HG02884 (cell line): ENCODE measurements at regions not wholly inside any gene's neighbourhood (a gene's known extent, or its start where the extent isn't known, plus 50 kb on each side); places are given as distances from the start of the nearest gene placed in this dataset.
A peak's percentile ranks its signal among the peaks of the same experiment; 100 is the strongest.

Experiments
- ATAC-seq: cut with Tn5 transposase; IDR thresholded peaks from one replicate; pipeline ENCODE4 v1.9.1; 2021; ENCODE audit warnings: mild to moderate bottlenecking, moderate library complexity; ENCODE audit not compliant: unreplicated experiment

DNA sequence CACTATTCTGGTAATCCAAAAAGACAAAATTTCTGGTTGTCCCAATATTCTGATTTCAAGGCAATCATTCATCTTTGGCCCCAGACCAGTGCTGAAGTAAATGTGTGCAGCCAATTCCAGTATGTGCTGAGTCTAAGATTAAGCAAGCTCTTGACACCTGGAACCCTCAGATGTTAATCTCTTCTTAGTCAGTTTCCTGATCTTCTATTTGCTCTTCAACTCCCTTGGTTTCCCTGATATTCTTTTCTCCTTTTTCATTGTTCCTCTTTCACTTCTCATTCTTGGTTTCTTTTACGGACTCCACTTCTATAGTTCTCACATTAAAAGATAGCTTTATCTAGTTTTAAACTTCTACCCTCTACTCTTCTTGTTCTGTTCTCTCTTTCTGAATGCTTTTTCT, 445.7 kb upstream of the FANCL start:
- peak; percentile 45 for ATAC-seq

DNA sequence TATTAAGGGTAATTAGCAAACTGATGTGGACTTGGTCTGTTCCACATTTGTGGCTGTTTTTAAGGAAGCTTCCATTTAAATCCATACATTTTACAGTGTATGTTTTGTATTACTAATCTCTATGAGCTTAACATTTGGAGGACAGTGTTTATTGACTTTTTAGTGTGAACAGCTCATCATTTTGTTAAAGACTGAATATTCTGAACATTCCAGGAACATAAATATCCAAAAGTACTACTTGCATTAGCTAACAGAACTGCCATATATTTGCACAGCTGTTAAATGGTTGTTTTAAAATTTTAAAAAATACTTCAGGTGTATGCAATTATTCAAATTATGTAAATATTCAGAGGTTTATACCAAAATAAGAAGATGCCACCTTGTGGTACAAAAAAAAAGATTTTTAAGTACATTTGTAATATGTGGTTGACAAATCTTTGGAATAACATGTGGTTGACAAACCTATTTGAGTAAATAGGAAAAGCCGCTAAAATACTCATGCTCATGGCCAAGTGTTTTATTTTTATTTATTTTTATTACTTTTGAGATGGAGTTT, 439.7 kb upstream of the FANCL start:
- ATAC-seq: no peak

DNA sequence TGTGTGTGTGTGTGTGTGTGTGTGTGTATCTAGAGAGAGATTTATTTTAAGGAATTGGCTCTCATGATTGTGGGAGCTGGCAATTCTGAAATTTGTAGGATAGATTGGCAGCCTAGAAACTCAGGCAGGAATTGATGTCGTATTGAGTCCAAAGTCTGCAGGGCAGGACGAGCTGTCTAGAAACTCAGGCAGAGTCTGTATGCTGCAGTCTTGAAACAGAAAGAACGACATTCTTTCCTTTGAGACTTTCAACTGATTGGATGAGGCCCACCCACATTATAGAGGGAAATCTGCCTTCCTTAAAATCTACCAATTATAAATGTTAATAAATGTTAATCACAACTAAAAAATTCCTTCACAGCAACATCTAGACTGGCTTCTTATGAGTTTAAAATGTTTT, 436.6 kb upstream of the FANCL start:
- ATAC-seq: no peak

DNA sequence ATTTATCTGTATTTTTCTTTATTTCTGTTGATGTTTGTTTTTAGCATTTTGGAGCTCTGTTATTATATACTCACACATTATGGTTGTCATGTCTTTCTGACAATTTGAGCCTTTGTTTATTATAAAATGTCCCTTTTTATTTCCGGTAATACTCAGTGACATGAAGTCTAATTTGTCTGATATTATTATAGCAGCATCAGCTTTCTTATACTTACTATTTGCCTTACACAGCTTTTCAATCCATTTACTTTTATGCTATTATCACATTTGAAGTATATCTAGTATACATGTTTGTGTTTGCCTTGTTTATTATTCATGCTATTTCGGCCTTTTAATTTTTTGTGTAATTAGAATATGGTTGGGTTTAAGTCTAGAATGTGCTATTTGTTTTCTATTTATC, 430.6 kb upstream of the FANCL start:
- ATAC-seq: no peak

DNA sequence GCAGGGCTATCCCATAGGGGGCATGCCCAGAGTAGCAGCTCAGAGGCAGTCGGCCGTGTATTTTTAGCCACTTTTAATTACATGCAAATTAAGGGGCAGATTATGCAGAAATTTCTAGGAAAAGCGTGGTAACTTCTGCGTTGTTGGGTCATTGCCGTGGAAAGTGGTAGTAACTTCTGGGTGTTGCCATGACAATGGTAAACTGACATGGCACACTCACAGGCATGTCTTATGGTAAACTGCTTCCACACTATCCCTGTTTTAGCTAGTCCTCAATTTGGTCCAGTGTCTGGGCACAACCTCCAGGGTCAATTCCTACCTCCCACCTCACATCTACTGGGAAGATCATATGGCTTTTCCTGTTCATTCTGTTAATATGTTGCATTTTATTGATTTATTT, 428.9 kb upstream of the FANCL start:
- no peak for ATAC-seq

DNA sequence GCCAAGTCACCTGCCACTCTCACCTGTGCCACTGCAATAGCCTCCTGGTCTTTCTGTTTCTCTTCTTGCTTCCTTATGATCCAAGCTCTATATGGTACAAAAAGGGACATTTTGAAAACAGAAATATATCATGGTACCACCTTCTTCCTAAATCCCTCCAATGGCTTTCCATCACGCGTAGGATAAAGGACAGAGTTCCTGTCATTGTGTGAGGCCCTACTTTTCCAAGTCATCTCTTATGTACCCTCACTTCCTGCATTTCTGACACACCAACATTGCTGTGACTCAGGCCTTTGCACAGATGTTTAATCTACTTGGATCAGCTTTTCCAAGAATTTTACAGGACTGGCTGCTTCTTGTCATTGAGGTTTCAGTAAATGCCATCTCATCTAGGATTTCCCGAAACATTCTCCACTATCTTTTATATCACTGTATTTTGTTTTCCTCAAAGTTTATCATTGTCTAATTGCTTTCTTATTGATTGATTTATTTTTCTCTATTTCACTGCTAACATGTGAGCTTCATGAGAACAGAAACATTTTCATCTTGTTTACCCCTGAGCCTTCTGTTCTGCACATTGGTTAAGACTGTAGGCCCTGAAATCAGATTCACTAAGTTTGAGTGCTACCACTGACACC, 426.1 kb upstream of the FANCL start:
- no peak for ATAC-seq

DNA sequence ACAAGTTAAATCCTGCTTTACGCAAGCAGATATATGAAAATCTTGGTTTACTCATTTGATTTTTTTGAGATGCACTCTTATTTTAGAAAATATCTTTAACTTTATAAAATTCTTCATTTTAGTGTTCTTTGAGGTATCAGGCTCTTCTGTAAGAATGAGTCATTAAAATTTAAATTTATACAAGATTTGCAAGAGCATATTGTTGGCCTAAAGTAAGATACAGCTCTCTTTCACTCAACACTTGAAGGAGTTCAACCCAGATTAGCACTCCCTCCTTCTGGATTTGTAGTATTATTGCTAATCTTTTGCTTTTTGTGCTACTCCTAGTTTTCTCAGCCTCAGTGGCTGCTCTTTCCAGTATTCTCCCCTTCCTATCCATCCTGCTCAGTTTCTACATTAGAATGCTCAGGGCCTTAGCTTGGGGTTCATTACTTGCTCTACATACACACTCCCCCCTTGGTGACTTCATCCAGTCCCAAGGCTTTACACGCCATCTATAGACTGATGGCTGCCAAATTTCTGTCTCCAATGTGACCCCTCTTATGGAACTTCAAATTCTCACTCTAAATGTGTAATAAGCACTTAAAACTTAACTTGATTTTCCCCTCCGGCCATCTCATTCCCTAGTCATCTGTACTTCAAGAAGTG, 425.3 kb upstream of the FANCL start:
- no peak for ATAC-seq

DNA sequence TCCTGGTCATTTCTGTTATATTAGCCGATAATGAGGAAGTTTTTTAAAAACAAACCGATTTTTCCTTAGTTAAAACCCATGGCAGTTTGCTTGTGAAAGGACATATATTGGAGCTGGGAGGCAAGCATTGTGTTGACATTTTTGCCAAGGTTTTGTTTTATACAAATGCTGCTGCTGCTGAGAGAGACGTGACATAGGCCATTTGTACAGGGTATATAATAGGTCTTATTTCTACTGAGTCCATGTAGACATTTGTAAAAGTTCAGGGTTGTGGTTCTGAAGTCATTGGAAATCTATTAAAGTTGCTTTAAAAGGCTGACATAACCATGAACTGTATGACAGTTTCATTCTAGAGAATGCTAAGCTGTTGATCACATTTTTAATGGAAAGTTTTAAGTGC, 424.0 kb upstream of the FANCL start:
- ATAC-seq: no peak

DNA sequence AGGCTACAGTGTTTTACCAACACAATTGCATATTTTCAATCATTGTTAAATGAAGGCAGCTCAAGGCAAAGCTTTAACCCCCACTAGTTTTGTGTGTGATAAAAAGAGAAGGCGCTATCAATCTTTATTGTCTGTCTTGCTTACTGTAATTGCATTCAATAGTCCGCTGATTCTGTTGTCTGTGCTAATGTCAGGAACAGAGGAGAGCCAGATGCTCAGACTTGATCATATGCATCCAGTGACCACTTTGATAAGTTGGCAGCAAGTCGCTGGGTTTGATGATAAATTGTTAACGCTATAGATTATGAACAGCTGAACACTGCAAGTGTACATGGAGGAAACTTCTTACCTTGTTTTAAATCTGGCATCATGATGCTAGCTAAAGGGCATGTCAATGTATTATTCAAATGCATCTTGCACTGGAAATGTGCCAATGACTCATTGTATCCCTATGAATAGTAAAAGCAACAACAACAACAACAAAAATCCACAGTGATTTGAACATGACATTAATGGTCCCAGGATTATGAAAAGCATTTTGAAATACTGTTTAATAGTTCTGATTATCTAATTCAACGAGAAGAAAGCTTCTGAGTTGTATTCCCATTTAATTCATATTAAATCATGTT, 423.5 kb upstream of the FANCL start:
- no peak for ATAC-seq

DNA sequence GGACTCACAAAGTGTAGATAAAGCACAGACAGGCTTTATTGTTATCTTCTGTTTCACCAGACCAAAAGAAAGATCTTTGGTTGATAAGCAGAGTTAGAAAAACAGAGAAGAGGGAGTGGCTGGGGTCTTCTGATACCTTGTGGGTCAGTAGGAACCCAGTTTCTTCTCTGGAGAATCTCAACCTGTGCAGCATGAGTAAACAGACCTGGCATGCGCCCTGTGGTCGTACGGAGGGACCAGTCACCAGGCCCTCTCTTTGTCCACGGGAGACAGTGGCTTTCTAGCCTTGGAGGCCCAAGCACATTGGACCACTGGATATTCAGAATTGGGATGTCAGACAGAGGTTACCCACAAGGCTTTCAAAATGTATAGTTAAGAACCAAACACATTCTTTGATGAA, 418.9 kb upstream of the FANCL start:
- ATAC-seq: no peak

DNA sequence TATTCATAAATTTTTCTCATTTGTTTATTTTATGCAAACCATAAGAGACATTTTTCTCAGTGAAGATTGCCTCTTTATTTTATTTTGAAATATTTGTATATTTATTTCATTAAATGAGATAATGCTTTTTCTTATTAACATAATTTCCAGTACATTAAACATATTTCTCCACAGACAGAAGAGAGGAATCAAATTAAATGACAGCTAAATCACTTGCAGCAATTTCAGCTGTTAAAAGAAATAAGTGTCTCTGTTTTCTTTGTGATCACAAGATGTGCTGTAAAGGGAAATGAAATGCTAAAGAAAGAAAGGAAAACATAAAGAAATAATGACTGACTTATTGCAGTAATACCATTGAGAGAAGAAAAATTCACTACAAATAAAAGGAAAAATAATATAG, 414.0 kb upstream of the FANCL start:
- ATAC-seq: no peak

DNA sequence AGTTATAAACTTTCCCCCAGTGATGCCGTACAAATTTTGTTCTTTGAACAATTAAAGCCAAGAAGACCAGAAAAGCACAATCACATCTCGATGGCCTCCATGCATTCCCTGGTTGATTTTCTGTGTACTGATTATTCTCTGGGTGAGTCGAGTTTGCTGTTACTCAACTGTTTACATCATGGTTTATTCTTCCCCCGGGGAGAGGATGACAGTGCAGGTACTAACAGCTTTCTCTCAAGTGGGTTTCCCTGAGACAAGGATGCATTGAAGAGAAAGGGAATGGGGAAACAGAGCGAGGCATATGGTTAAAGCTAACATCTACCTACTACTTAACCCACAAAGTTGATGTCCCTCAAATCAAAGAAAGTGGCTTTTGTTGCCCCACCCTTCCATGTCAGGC, 410.8 kb upstream of the FANCL start:
- ATAC-seq: no peak

DNA sequence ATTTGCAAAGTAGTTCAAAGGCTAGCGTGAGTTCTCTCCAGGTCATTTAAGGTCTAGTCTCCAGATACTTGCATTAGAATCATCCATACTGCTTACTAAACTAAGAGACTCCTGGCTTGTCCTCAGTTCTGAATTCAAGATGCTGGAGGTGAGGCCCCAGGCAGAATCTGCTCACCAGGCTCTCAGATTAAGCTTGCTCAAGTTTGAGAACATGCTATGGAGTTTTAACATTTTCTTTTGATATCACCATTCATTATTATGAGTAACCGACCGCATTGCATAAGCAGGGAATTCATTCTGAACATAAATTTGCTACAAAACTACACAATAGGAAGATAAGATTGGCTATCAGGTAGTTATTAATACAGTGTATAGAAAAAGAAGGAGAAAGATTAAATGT, 409.7 kb upstream of the FANCL start:
- ATAC-seq: no peak

DNA sequence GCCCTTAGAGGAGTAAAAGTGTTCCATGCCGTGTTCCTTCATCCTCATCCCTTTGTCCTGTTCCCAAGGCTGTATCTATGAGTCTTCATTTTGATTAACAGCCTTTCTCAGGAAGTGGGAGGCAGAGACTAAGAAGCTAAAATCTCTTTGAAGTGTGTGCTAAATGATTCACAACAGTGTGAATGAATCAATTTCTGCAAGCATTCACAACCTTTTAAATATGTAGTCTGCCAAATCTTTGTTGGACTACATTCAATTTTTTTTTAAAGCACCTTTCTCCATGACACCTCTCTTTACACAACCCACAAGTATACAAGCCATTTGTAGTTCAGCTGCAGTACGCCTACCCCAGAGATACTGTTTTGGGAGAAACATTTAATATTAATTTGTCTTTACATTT, 408.6 kb upstream of the FANCL start:
- ATAC-seq: no peak

DNA sequence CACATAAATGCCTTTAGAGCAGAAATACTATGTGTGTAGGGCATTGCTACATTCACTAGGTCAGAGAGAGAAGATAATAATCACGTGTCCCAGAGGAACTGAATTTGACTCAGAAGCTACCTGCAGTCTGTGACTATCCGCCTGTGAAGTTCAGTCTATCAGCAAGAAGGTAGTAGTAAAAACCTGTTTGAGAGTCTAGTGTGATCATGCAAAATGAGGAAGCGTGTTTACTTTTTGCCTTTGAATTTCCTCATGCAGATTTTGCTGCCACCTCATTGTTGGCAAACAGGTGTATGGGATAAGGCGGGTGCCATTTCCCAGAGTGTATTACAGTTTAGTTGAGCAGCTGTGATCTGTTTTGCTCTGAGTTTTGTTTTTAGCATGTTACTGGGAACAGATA, 403.9 kb upstream of the FANCL start:
- ATAC-seq: no peak

DNA sequence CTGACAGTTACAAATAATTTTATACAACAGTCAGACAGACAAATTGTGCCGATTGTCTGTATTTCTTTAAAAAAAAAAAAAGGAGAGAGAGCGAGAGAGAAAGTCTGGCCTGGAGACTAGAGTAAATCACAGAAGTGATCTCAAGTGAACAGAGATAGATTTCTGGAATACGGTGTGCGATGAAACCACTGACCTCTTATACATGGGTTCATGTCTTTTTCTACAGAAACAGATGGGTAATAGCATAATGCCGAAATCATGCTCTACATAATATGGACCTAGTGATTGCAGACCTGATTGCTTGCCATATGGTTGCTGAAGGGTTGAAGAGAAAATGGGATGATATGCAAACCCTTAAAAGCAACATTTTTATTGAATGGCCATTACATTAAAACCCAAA, 403.3 kb upstream of the FANCL start:
- ATAC-seq: no peak

DNA sequence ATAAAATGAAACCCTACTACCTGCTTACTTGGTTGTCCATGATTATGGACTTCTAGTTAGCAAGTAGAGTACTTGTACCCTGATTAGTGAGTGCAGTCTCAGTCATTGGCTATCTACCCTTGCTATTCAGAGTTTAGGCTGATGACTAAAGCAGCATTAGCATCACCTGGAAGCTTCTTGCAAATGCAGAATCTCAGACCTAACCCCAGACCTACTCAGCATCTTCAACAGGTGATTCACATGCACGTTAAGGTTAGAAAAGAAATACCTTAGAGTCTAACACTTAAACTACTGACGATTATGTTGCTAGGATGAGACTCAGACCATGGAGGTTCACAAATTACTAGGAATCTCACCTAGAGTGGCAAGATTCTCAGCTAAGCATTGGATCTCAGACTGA, 399.9 kb upstream of the FANCL start:
- ATAC-seq: no peak

DNA sequence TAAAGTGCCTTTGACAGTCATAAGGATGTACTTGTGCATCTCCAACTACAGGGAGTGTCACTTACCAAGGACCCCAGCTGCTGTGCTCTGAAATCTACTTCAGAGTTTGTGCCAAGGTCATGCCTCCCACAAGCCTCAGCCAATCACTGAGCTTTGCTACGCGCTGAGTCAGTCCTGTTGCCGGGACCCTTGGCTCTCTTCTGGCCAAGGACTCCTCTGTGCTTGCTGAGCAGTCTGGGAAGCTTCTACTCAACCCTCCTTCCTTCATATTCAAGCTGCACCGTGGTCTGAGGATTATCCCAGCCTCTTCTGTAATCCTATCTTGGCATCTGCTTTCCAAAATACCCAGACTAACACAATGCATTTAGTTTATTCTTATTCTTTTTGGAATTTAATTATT, 398.9 kb upstream of the FANCL start:
- ATAC-seq: no peak

DNA sequence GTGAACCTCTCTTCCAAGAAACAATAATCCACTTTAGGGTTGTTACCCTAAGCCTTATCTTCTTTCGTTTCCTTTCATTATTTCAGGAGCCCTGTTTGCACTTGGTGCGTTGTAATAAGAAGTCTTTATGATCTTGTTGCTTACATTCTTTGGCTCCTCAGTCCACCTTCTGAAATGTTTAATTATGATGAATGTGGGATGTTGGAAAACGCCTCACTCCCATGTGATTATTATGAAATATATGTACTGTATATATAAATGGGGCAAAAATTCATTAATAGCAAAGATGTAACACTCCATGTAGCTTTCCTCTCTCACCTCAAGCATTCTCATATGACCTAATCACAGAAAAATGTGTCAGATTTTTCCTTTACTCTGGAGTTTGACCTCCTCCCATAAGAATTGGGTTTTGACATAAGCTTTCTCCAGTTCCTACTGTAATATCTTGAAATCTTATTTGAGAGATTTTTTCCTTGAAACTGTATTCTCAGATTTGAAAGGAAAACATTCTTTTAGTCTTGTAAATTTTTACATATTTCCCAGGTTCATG, 397.2 kb upstream of the FANCL start:
- no peak for ATAC-seq

DNA sequence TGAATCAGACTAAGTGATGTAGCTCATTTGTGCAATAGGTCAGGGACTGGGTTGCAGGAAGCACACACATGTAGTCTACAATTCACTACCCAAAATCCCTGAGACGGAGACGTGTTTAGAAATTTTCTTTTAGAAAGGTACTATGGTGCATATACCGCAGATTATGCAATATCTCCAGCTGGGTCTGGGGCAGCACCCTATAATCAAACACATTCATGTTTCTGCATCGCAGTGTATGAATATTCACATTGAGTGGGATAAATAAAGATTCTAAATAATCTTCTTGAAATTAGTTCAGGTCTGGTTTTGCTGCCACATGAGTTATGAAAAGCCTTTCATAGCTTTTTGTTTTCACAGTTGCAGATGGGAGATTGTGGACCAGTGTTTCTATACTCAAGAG, 395.7 kb upstream of the FANCL start:
- no peak for ATAC-seq

DNA sequence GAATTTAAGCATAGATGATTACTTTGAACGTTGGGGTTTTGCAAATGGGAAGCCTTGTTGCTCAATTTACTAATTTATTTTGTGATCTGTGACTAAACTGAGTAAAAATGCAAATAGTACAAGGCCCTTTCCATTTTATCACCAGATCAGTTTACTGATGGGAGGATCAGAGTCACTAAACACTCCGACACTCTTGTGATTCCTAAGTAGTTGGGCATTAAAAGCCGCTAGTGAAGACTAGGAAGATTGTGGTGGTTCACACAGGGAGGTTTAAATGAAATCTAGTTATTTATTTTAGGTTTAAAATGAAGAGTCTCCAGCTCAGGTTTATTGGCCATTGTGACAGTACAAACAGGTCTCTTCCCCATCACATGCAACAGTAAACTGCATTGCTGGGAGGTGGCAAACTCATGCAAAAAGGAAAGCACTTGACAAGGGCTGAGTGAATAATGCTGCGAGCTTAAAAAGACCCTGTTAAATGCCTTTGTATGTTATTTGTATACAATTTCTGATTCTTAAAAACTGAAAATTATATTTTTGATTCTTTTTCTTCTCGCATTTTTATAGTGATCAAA, 394.8 kb upstream of the FANCL start:
- no peak for ATAC-seq
